ENCODE measurements at regions not wholly inside any gene's neighbourhood (a gene's known extent, or its start where the extent isn't known, plus 50 kb on each side); places are given as distances from the start of the nearest gene placed in this dataset.

GRCh38 chr7:41013117-41013516 is 689.8 kb downstream of the INHBA start:
- Histone ChIP-seq H3K4me3 (ENCODE audit: low read length) (no peak overlapping the region), H3K9ac (ENCODE audit: low read length) (no peak overlapping the region), H3K27me3 (ENCODE audit: control insufficient read depth, insufficient read depth, low read length) (no peaks in the 10 kb centered on the region), H3K36me3 (ENCODE audit: control insufficient read depth, low read depth, low read length) (no peaks in the 10 kb centered on the region), H3K27ac (ENCODE audit: low read length) (no peak overlapping the region), H3K4me1 (ENCODE audit: control insufficient read depth, low read depth, low read length) (no peaks in the 10 kb centered on the region), H3K9me3 (ENCODE audit: control insufficient read depth, low read depth, low read length) (no peaks in the 10 kb centered on the region)

GRCh38 chr7:41012041-41012440 is 690.8 kb downstream of the INHBA start:
- no peak overlapping the region for H3K4me3 ChIP-seq (ENCODE audit: low read length)
- no peak overlapping the region for H3K9ac ChIP-seq (ENCODE audit: low read length)
- no peak overlapping the region for H3K27ac ChIP-seq (ENCODE audit: low read length)
- no peaks in the 10 kb centered on the region for H3K36me3 ChIP-seq (ENCODE audit: control insufficient read depth, low read depth, low read length)
- H3K27me3 ChIP-seq (ENCODE audit: control insufficient read depth, insufficient read depth, low read length), result no peaks in the 10 kb centered on the region
- H3K4me1 ChIP-seq (ENCODE audit: control insufficient read depth, low read depth, low read length), result no peaks in the 10 kb centered on the region
- no peaks in the 10 kb centered on the region for H3K9me3 ChIP-seq (ENCODE audit: control insufficient read depth, low read depth, low read length)

GRCh38 chr7:41010967-41011366 is 691.9 kb downstream of the INHBA start:
- Histone ChIP-seq H3K27me3 (ENCODE audit: control insufficient read depth, insufficient read depth, low read length) (no peaks in the 10 kb centered on the region), H3K4me3 (ENCODE audit: low read length) (no peak overlapping the region), H3K4me1 (ENCODE audit: control insufficient read depth, low read depth, low read length) (no peaks in the 10 kb centered on the region), H3K36me3 (ENCODE audit: control insufficient read depth, low read depth, low read length) (no peaks in the 10 kb centered on the region), H3K9ac (ENCODE audit: low read length) (no peak overlapping the region), H3K9me3 (ENCODE audit: control insufficient read depth, low read depth, low read length) (no peaks in the 10 kb centered on the region), H3K27ac (ENCODE audit: low read length) (no peak overlapping the region)

GRCh38 chr7:41010418-41010817 is 692.5 kb downstream of the INHBA start:
- Histone ChIP-seq H3K4me1 (ENCODE audit: control insufficient read depth, low read depth, low read length) (no peaks in the 10 kb centered on the region), H3K9me3 (ENCODE audit: control insufficient read depth, low read depth, low read length) (no peaks in the 10 kb centered on the region), H3K9ac (ENCODE audit: low read length) (no peak overlapping the region), H3K27me3 (ENCODE audit: control insufficient read depth, insufficient read depth, low read length) (no peaks in the 10 kb centered on the region), H3K36me3 (ENCODE audit: control insufficient read depth, low read depth, low read length) (no peaks in the 10 kb centered on the region), H3K27ac (ENCODE audit: low read length) (no peak overlapping the region), H3K4me3 (ENCODE audit: low read length) (no peak overlapping the region)

- H3K27me3 ChIP-seq (ENCODE audit: control insufficient read depth, insufficient read depth, low read length), result no peaks in the 10 kb centered on the region
- H3K4me1 ChIP-seq (ENCODE audit: control insufficient read depth, low read depth, low read length), result no peaks in the 10 kb centered on the region
- H3K9me3 ChIP-seq (ENCODE audit: control insufficient read depth, low read depth, low read length), result no peaks in the 10 kb centered on the region
- no peak overlapping the region for H3K4me3 ChIP-seq (ENCODE audit: low read length)
- no peak overlapping the region for H3K27ac ChIP-seq (ENCODE audit: low read length)
- H3K9ac ChIP-seq (ENCODE audit: low read length), result no peak overlapping the region
- H3K36me3 ChIP-seq (ENCODE audit: control insufficient read depth, low read depth, low read length), result no peaks in the 10 kb centered on the region
Measured at GRCh38 chr7:41007811-41008210, 695.1 kb downstream of the INHBA start.

GRCh38 chr7:41007351-41007751 is 695.5 kb downstream of the INHBA start:
- H3K9ac ChIP-seq (ENCODE audit: low read length), result no peak overlapping the region
- no peak overlapping the region for H3K4me3 ChIP-seq (ENCODE audit: low read length)
- H3K36me3 ChIP-seq (ENCODE audit: control insufficient read depth, low read depth, low read length), result no peaks in the 10 kb centered on the region
- no peaks in the 10 kb centered on the region for H3K27me3 ChIP-seq (ENCODE audit: control insufficient read depth, insufficient read depth, low read length)
- H3K4me1 ChIP-seq (ENCODE audit: control insufficient read depth, low read depth, low read length), result no peaks in the 10 kb centered on the region
- no peaks in the 10 kb centered on the region for H3K9me3 ChIP-seq (ENCODE audit: control insufficient read depth, low read depth, low read length)
- no peak overlapping the region for H3K27ac ChIP-seq (ENCODE audit: low read length)

GRCh38 chr7:41006306-41006995 is 696.4 kb downstream of the INHBA start:
- Histone ChIP-seq H3K4me1 (ENCODE audit: control insufficient read depth, low read depth, low read length) (no peaks in the 10 kb centered on the region), H3K9ac (ENCODE audit: low read length) (no peak overlapping the region), H3K4me3 (ENCODE audit: low read length) (no peak overlapping the region), H3K36me3 (ENCODE audit: control insufficient read depth, low read depth, low read length) (no peaks in the 10 kb centered on the region), H3K9me3 (ENCODE audit: control insufficient read depth, low read depth, low read length) (no peaks in the 10 kb centered on the region), H3K27ac (ENCODE audit: low read length) (no peak overlapping the region), H3K27me3 (ENCODE audit: control insufficient read depth, insufficient read depth, low read length) (no peaks in the 10 kb centered on the region)

- H3K27ac ChIP-seq (ENCODE audit: low read length), result no peak overlapping the region
- no peak overlapping the region for H3K9ac ChIP-seq (ENCODE audit: low read length)
- H3K4me1 ChIP-seq (ENCODE audit: control insufficient read depth, low read depth, low read length), result no peaks in the 10 kb centered on the region
- no peaks in the 10 kb centered on the region for H3K9me3 ChIP-seq (ENCODE audit: control insufficient read depth, low read depth, low read length)
- no peaks in the 10 kb centered on the region for H3K27me3 ChIP-seq (ENCODE audit: control insufficient read depth, insufficient read depth, low read length)
- H3K4me3 ChIP-seq (ENCODE audit: low read length), result no peak overlapping the region
- H3K36me3 ChIP-seq (ENCODE audit: control insufficient read depth, low read depth, low read length), result no peaks in the 10 kb centered on the region
Measured at GRCh38 chr7:41005374-41005901, 697.5 kb downstream of the INHBA start.

- H3K4me3 ChIP-seq (ENCODE audit: low read length), result no peak overlapping the region
- no peaks in the 10 kb centered on the region for H3K4me1 ChIP-seq (ENCODE audit: control insufficient read depth, low read depth, low read length)
- H3K9ac ChIP-seq (ENCODE audit: low read length), result no peak overlapping the region
- H3K36me3 ChIP-seq (ENCODE audit: control insufficient read depth, low read depth, low read length), result no peaks in the 10 kb centered on the region
- no peaks in the 10 kb centered on the region for H3K9me3 ChIP-seq (ENCODE audit: control insufficient read depth, low read depth, low read length)
- H3K27ac ChIP-seq (ENCODE audit: low read length), result no peak overlapping the region
- no peaks in the 10 kb centered on the region for H3K27me3 ChIP-seq (ENCODE audit: control insufficient read depth, insufficient read depth, low read length)
Measured at GRCh38 chr7:41003977-41004376, 698.9 kb downstream of the INHBA start.

GRCh38 chr7:41003611-41003940 is 699.3 kb downstream of the INHBA start:
- H3K4me1 ChIP-seq (ENCODE audit: control insufficient read depth, low read depth, low read length), result no peaks in the 10 kb centered on the region
- no peaks in the 10 kb centered on the region for H3K27me3 ChIP-seq (ENCODE audit: control insufficient read depth, insufficient read depth, low read length)
- no peaks in the 10 kb centered on the region for H3K36me3 ChIP-seq (ENCODE audit: control insufficient read depth, low read depth, low read length)
- H3K4me3 ChIP-seq (ENCODE audit: low read length), result no peak overlapping the region
- no peak overlapping the region for H3K27ac ChIP-seq (ENCODE audit: low read length)
- H3K9me3 ChIP-seq (ENCODE audit: control insufficient read depth, low read depth, low read length), result no peaks in the 10 kb centered on the region
- no peak overlapping the region for H3K9ac ChIP-seq (ENCODE audit: low read length)

GRCh38 chr7:41002741-41003610 is 699.9 kb downstream of the INHBA start:
- no peaks in the 10 kb centered on the region for H3K4me1 ChIP-seq (ENCODE audit: control insufficient read depth, low read depth, low read length)

GRCh38 chr7:41000042-41000441 is 702.8 kb downstream of the INHBA start:
- H3K9ac ChIP-seq (ENCODE audit: low read length), result no peak overlapping the region
- H3K27me3 ChIP-seq (ENCODE audit: control insufficient read depth, insufficient read depth, low read length), result no peaks in the 10 kb centered on the region
- H3K36me3 ChIP-seq (ENCODE audit: control insufficient read depth, low read depth, low read length), result no peaks in the 10 kb centered on the region
- H3K9me3 ChIP-seq (ENCODE audit: control insufficient read depth, low read depth, low read length), result no peaks in the 10 kb centered on the region
- no peaks in the 10 kb centered on the region for H3K4me1 ChIP-seq (ENCODE audit: control insufficient read depth, low read depth, low read length)
- no peak overlapping the region for H3K27ac ChIP-seq (ENCODE audit: low read length)
- no peak overlapping the region for H3K4me3 ChIP-seq (ENCODE audit: low read length)

More at GRCh38 chr7:41002741-41003610, 699.9 kb downstream of the INHBA start:
- Histone ChIP-seq H3K9ac (ENCODE audit: low read length) (no peak overlapping the region), H3K27ac (ENCODE audit: low read length) (no peak overlapping the region), H3K9me3 (ENCODE audit: control insufficient read depth, low read depth, low read length) (no peaks in the 10 kb centered on the region), H3K27me3 (ENCODE audit: control insufficient read depth, insufficient read depth, low read length) (no peaks in the 10 kb centered on the region), H3K36me3 (ENCODE audit: control insufficient read depth, low read depth, low read length) (no peaks in the 10 kb centered on the region), H3K4me3 (ENCODE audit: low read length) (no peak overlapping the region)
